Superior temporal gyrus (tissue), 1 donor: ENCODE measurements at regions not wholly inside any gene's neighbourhood (a gene's known extent, or its start where the extent isn't known, plus 50 kb on each side); places are given as distances from the start of the nearest gene placed in this dataset.
"Not testable (repeated sequence)": the region's sequence is repeated elsewhere in the genome, so short reads cannot be mapped to it uniquely, and the experiment has no call there.

ENCODE experiments used
- DNase-seq: peaks from one replicate; pipeline ENCODE4 v3.0.0-alpha.2; 2016; ENCODE audit errors: extremely low spot score

- no peak for DNase-seq
Observed at GRCh38 chr17:37859451-37859850, 64.8 kb upstream of the TBC1D3K start.

- DNase-seq = not testable (repeated sequence)
Observed at GRCh38 chr17:37858391-37858790, 65.8 kb upstream of the TBC1D3K start.

- DNase-seq = no peak
Observed at GRCh38 chr17:37856245-37856644, 68.0 kb upstream of the TBC1D3K start.

GRCh38 chr17:37849617-37849972 is 74.6 kb upstream of the TBC1D3K start:
- DNase-seq = no peak

GRCh38 chr17:37848690-37849616 is 75.3 kb upstream of the TBC1D3K start:
- no peak for DNase-seq

- no peak for DNase-seq
Observed at GRCh38 chr17:37847811-37848331, 76.3 kb upstream of the TBC1D3K start.

GRCh38 chr17:37847102-37847501 is 77.1 kb upstream of the TBC1D3K start:
- no peak for DNase-seq

- DNase-seq = no peak
Observed at GRCh38 chr17:37844977-37845293, 79.3 kb upstream of the TBC1D3K start.

GRCh38 chr17:37844158-37844976 is 79.8 kb upstream of the TBC1D3K start:
- DNase-seq = no peak

DNA sequence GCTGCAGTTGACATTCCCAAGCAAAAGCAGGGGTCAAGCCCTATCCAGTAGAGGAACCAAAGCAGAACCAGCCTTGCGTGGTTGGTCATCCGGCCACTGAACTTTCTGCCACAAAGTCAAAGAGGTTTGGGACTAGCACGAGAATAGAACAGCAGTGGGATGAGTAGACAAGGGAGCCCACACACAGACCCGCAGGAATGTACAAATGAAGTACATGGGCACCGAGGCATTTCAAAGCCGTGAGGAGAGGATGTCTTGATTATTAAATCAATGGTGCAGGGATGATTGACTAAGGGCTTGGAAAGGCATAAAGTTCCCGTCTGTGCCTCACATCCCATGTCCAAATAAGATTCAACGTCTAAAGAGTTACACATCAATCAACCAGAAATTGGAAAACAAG is 81.8 kb upstream of the TBC1D3K start:
- no peak for DNase-seq

DNA sequence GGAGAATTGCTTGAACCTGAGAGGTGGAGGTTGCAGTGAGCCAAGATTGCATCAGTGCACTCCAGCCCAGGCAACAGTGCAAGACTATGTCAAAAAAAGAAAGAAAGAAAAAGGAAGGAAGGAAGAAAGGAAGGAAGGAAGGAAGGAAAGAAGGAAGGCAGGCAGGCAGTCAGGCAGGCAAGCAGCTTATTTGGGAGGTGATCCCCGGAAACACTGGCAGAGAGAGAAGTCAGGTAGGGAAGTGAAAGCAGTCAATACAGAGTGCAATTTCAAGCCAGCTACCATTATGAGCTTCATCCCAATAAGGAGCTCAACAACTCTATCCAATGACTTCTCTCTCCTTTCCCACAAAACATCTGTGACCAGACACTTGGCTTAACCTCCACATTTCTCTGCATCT is 83.0 kb upstream of the TBC1D3K start:
- DNase-seq = no peak

DNA sequence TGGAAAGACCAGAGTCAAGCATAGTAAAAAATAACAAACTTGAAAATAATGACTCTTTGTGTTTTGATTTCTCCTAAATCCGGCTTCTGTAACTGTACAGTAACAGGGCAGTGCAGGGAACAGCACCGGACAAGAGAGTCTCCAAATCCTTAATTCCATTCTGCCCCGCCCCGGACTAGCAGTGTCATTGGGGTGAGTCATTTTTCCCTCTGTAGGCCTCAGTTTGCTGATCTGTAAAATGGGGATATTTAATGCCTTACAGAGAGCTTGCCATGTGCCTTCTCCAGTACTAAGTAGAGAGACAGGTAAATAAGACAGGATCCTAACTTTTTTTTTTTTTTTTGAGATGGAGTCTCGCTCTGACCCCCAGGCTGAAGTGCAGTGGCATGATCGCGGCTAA is 83.6 kb upstream of the TBC1D3K start:
- DNase-seq = no peak

DNA sequence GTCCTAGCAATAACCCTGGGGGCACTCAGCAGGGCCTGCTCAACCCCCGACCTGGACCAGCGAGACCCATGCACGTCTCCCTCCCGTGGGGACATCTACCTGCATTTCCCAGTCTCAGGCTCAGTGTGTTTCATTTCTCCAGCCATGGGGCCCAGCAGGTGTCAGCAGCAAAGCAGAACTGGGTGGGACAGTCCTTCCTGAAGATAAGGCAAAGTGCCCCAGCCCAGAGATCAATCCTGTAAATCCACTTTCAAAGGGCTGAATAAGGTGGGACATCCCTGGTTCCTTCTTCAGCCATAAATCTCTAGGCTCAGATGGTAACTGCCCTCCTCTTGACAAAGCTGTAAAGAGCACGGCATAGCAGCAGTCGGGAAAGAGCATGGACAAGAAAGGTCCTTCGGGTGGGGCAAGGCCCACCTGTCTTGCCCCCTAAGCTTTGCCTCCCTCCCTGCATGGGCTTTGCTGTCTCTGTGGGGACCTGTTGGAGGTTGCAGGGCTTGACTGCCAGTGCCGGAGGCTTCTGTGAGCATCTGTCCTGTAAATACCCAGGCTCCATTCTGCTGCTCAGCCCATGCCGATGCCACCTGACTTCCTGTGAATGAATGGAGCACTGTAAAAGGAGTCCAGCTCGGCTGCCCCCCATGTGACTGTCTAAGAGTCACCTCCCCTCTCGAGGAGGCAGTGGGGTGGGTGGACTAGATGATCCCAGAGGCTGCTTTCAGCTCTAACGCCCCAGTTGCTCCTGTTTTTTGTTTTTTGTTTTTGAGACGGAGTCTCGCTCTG is 84.8 kb upstream of the TBC1D3K start:
- DNase-seq = no peak

- DNase-seq = no peak
Observed at GRCh38 chr17:37838276-37838675, 85.9 kb upstream of the TBC1D3K start.

DNA sequence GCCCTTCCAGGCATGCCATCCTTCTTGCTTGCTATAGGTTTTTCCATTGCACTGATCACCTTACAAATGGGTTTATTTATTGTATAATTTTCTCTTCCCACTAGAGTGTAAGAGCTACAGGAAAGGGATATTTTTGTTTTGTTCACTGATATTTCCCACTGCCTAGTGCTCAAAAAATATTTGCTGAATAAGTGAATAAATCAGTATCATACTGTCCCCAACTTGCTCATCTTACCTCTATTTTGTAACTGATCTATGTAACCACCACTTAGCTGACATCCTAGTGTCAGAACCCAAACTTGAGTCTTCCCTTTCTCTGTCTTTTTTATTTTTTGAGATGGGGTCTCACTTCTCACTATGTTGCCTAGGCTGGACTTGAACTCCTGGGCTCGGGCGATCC is 87.6 kb upstream of the TBC1D3K start:
- DNase-seq = no peak

- no peak for DNase-seq
Observed at GRCh38 chr17:37834168-37834567, 89.3 kb upstream of the HNF1B start.

DNA sequence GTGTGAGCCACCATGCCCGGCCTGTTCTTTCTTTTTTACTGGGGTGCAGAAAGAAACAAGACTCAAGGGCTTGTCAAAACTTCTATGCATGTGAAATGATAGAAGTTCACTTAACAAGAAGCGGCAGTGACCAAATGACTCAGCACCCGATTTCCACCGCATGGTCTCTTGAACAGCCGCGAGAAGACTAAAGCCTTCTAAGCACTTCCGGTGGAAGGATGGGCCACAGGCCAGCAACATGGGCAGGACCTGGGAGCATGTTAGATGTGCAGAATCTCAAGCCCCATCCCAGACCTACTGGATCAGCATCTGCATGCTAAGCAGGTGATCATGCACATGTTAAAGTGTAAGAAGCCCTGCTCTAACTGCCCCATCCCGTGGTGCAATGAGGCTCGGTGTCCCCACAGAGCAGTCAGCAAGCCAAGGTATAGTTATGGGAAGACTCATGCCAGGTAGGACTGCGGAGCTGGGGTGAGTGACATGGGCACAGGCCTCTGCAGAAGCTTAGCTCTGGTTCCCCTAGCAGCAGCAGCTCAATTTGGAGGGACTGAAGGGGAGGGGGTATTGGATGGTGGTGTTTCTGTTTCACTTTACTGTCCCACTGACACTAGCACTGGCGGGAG is 88.5 kb upstream of the HNF1B start:
- no peak for DNase-seq

- no peak for DNase-seq
Observed at GRCh38 chr17:37831986-37832385, 87.1 kb upstream of the HNF1B start.

DNA sequence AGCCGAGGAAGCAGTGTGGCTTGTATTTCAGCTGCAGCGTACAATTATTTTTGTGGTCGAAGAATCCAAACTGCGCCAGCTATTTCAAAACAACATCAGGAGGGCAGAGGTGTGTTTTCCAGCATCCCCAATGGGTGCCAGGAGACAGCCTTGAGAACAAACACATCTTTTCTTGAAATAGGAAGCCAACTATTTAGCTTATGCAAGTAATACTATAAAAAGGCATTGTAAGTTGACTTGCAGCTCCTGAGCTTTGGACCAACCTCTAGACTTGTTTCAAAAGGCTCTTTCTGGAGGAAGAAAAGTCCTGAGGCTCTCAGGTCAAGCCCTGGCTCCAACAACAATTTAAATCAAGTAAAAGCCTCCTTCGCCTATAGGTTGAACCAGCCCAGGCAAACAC is 86.6 kb upstream of the HNF1B start:
- no peak for DNase-seq

DNA sequence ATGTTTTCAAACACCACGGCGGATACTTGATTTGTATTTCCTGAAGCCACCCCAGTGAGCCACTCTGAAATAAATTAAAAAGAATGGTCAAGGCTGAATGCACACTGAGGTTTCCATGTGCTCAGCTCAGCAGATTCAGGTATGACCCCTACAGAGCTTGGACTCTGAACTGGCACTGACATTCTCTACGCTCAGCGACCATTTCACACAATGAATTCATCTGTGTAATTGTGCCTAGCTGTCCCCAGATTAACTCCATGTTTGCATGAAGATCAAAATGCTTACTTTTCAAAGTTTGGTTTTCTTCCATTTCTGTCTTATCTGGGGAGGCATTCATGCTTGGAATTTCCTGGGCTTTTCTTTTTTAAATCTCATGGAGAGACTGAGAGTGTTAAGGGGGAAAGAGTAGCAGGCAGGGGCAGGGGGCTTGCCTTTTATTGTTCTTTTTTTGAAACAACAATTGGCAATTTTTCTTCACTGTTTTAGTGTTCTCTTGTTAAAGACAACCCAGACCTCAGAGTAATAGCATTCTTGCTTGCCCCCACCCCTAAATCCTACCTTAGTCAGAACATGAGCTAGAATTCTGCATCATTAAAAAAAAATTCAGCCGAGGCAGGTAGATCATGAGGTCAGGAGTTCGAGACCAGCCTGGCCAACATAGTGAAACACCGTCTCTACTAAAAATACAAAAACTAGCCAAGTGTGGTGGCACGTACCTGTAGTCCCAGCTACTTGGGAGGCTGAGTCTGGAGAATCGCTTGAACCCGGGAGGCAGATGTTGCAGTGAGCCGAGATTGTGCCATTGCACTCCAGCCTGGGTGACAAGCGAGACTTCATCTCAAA is 85.5 kb upstream of the HNF1B start:
- no peak for DNase-seq
